GM19397 (cell line): ENCODE measurements at regions not wholly inside any gene's neighbourhood (a gene's known extent, or its start where the extent isn't known, plus 50 kb on each side); places are given as distances from the start of the nearest gene placed in this dataset.

Experiments used
- ATAC-seq: cut with Tn5 transposase; IDR thresholded peaks from one replicate; pipeline ENCODE4 v1.9.1; 2021; ENCODE audit warnings: mild to moderate bottlenecking, moderate library complexity; ENCODE audit not compliant: unreplicated experiment

DNA sequence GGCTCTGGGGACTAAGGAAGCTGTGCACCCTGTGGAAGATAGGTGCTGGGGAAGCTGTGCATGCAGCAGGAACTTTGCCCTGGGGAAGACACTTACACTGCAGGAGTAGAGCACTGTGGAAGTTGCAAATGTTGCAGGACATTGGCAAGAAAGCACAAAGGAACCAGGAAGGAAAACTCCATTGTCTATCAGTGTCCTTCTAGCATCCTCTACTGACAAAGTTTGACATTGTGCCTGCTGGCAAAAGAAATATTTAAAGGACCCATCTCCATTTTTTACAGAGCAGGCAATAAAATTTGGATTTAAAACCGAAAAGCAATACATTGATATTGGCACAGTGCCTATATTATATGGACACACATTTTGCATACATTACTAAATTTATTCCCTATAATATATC lies 394.1 kb downstream of the PBX1 start:
- no peak for ATAC-seq

DNA sequence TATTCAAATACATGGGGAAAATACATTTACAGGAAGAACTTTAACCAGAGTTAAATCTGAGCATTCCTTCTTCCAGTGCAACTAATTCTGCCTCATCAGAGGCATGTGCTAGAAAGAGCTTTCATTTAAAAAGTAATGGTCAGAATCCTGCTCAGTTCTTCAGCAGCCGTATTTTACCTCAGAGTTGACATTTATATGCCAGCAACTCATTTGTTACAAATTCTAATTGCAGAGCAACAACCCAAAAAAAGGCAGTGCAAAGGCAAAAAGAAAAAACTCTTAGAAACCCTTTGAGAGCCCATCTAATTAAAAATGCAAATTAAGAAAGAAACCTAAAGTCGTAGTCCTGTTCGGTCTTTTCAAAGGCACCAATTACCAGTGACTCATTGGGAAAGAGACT lies 392.5 kb downstream of the PBX1 start:
- no peak for ATAC-seq

GRCh38 chr1:164950541-164950986 lies 391.6 kb downstream of the PBX1 start:
- no peak for ATAC-seq

DNA sequence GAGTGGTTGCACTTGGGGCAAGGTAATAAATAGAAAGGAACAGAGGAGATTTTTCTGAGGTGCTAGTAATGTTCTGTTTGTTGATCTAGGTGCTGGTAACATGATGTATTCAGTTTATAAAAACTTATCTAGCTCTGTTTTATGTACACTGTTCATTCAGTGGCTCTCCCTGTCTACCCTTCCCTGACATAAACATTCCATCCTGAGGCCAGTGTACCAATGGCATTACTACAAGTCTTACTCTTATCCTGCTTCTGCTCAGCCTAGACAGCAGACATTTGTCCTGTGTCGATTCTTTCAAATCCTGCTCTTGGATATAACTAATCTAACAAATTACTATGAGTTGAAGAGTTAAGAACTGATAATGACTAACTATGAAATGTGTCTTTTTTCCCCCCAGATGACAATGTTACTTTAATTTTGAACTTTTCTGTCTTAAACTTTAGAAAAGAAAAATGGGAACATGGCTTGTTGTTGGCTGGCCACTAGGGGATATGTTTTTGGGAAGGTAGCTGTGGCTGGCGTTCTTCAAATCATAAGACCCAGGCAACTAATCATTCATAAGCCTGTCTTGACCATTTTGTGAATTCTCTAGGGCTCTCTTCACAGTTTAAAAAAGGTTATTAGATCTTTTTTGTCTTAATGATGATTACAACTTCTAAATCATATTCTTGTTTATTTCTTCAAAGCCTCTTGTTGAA lies 390.9 kb downstream of the PBX1 start:
- no peak for ATAC-seq

- ATAC-seq, result no peak
Measured at GRCh38 chr1:164948101-164948500, 389.1 kb downstream of the PBX1 start.

DNA sequence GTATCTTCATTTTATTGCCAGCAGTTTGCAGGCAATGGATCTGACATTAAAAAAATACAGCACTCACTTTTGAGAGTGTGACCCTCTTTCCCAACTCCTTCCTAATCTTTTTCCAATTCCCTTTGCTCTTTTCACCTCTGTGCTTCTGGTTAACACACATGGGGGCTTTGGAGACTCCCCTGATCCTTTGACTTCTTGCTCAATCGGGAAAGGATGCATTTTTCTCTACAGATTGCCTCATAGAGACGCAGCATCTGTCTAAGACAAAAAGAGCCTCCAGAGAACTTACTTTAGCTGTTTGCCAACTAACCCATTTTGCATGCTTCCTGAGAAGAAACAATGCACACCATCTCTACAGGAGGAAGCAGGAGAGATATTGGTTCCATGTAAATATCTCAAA lies 378.3 kb downstream of the PBX1 start:
- no peak for ATAC-seq

DNA sequence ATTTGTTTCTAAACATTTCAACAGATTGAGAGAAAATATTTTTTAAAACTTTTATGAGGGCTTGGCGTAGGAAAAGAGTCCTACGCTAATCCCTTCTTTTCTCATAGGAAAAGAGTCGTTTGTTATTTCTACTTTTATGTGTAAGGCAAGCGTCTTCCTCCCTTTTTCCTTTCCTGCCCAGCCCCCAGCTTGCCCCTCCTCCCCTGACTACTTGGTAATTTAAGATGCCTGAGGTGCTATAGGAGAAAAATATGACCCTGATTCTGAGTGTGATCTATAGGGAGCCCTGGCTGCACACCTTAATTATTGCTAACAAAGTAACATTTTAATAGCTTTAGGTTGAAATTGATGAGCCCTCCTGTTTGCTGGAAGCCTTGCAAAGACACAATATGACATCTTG lies 373.6 kb downstream of the PBX1 start:
- ATAC-seq, result no peak

DNA sequence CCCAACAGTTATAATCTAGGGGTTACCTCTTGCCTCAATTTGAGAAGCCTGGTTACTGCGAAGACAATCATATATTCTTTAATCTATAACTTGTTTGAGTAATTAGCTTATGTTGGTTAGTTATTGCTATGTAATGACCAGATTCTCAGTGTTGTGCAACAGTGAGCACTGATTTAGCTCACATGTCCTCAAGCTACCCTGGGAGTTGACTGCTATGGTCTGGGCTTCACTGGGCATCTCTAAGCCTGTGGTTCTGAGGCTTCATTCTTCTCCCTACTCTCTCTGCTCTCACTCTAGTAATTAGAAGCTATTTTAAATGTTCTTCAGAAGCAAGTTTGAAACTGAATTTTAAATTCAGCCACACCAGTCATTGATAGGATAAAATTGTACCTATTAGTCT lies 371.8 kb downstream of the PBX1 start:
- ATAC-seq, result no peak

GRCh38 chr1:164930241-164930640 lies 371.3 kb downstream of the PBX1 start:
- ATAC-seq, result no peak

- ATAC-seq, result no peak
Measured at GRCh38 chr1:164928232-164928812, 369.3 kb downstream of the PBX1 start.

GRCh38 chr1:164926107-164926506 lies 367.1 kb downstream of the PBX1 start:
- ATAC-seq, result no peak

DNA sequence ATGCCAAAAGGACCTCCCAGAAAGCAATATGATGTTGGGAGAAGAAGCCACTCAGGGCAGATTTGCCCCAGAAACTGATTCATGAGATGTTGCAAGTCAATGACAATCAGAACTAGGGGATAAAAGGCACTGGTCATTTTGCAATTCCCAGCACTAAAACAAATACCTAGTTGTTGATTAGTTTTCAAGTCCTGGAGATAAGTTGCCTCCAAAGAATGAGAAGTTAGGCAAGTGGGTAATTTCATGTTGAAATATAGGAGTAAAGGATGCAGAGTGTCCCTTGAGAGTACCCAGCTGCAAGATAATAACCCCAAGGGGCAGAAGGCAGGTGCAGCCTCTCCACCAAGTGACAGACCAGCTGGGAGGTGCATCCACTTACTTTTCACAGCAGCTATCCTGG lies 363.6 kb downstream of the PBX1 start:
- ATAC-seq, result no peak

DNA sequence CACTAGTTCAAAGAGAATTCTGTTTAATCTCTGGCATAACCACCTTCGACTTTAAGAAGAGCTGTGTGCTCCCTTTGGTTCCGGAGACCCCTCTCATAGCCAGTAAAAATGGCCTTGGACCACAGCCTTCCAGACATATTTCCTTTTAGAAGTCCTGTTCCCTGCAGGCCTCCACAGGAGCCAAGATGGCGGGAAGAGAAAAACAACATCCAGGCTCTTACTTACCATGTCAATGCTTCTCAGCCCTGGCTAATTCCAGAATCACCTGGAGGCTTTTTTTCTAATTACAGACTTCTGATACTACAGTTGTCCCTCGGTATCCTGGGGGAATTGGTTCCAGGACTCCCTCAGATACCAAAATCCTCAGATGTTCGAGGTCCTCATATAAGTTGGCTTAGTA lies 362.5 kb downstream of the PBX1 start:
- no peak for ATAC-seq

- no peak for ATAC-seq
Measured at GRCh38 chr1:164918140-164918539, 359.2 kb downstream of the PBX1 start.

- no peak for ATAC-seq
Measured at GRCh38 chr1:164914208-164914607, 355.2 kb downstream of the PBX1 start.

GRCh38 chr1:164912290-164912689 lies 353.3 kb downstream of the PBX1 start:
- ATAC-seq, result no peak

- no peak for ATAC-seq
Measured at GRCh38 chr1:164910671-164911070, 351.7 kb downstream of the PBX1 start.

GRCh38 chr1:164907666-164908065 lies 348.7 kb downstream of the PBX1 start:
- ATAC-seq, result no peak

- no peak for ATAC-seq
Measured at GRCh38 chr1:164905869-164906268, 346.9 kb downstream of the PBX1 start.

- no peak for ATAC-seq
Measured at GRCh38 chr1:164902491-164902890, 343.5 kb downstream of the PBX1 start.
